C4-2B (cell line): ENCODE measurements at regions not wholly inside any gene's neighbourhood (a gene's known extent, or its start where the extent isn't known, plus 50 kb on each side); places are given as distances from the start of the nearest gene placed in this dataset.

Source experiments
- H3K27ac ChIP-seq: fragments of 450-650 bp; 2 replicates; pipeline ENCODE4 v1.5.1; 2017
- CTCF ChIP-seq: fragments of 450-650 bp; conservative IDR thresholded peaks from 2 replicates; pipeline ENCODE4 v1.5.1; 2017; ENCODE audit warnings: mild to moderate bottlenecking
- ZFX ChIP-seq: fragments of 450-650 bp; IDR thresholded peaks from 2 replicates; pipeline ENCODE4 v1.6.1; 2017

GRCh38 chr13:106138620-106139019, 396.8 kb downstream of the EFNB2 start:
- no peak overlapping the region for H3K27ac ChIP-seq
- TF ChIP-seq CTCF = no peak
- TF ChIP-seq ZFX = no peak

- H3K27ac ChIP-seq = no peak overlapping the region
- TF ChIP-seq ZFX (no peak), CTCF (no peak)
Observed at GRCh38 chr13:106133025-106133424, 402.4 kb downstream of the EFNB2 start.

- no peak for TF ChIP-seq CTCF
- TF ChIP-seq ZFX = no peak
- H3K27ac ChIP-seq = no peak overlapping the region
Observed at GRCh38 chr13:106132216-106132615, 403.2 kb downstream of the EFNB2 start.

GRCh38 chr13:106129993-106130392, 405.5 kb downstream of the EFNB2 start:
- TF ChIP-seq ZFX (no peak), CTCF (no peak)
- H3K27ac ChIP-seq = no peak overlapping the region

- H3K27ac ChIP-seq = no peak overlapping the region
- TF ChIP-seq ZFX = no peak
- TF ChIP-seq CTCF = no peak
Observed at GRCh38 chr13:106129273-106129672, 406.2 kb downstream of the EFNB2 start.

GRCh38 chr13:106122234-106122633, 413.2 kb downstream of the EFNB2 start:
- H3K27ac ChIP-seq = no peak overlapping the region
- TF ChIP-seq CTCF = no peak

GRCh38 chr13:106121173-106121754, 414.2 kb downstream of the EFNB2 start:
- TF ChIP-seq ZFX (no peak), CTCF (no peak)
- H3K27ac ChIP-seq = no peak overlapping the region
